HUES48 (cell line): ENCODE measurements at regions not wholly inside any gene's neighbourhood (a gene's known extent, or its start where the extent isn't known, plus 50 kb on each side); places are given as distances from the start of the nearest gene placed in this dataset.

Source experiments
- H3K27ac ChIP-seq: one replicate; pipeline ENCODE4 v1.7.0; 2013; ENCODE audit warnings: low read depth, low read length, inconsistent platforms
- H3K27me3 ChIP-seq: 2 replicates; pipeline ENCODE4 v1.6.1; 2013; ENCODE audit warnings: mild to moderate bottlenecking, low read length; ENCODE audit not compliant: control insufficient read depth, insufficient read depth
- H3K36me3 ChIP-seq: 2 replicates; pipeline ENCODE4 v1.6.1; 2013; ENCODE audit warnings: low read length; ENCODE audit not compliant: control insufficient read depth, insufficient read depth
- H3K4me1 ChIP-seq: 2 replicates; pipeline ENCODE4 v1.6.1; 2013; ENCODE audit warnings: mild to moderate bottlenecking, low read length; ENCODE audit not compliant: control insufficient read depth, insufficient read depth
- H3K4me3 ChIP-seq: 2 replicates; pipeline ENCODE4 v1.5.1; 2013; ENCODE audit warnings: mild to moderate bottlenecking, low read depth, low read length
- H3K9ac ChIP-seq: 2 replicates; pipeline ENCODE4 v1.6.1; 2013; ENCODE audit warnings: mild to moderate bottlenecking, low read depth, low read length, moderate library complexity
- H3K9me3 ChIP-seq: 2 replicates; pipeline ENCODE4 v1.6.1; 2013; ENCODE audit warnings: low read length; ENCODE audit not compliant: control insufficient read depth, insufficient read depth

- no peaks in the 10 kb centered on the region for H3K27me3 ChIP-seq
- no peaks in the 10 kb centered on the region for H3K36me3 ChIP-seq
- H3K9me3 ChIP-seq = no peaks in the 10 kb centered on the region
- H3K9ac ChIP-seq = no peak overlapping the region
- no peak overlapping the region for H3K4me3 ChIP-seq
- no peaks in the 10 kb centered on the region for H3K4me1 ChIP-seq
- H3K27ac ChIP-seq = no peak overlapping the region
Observed at GRCh38 chr3:74331711-74332110, 282.7 kb downstream of the CNTN3 start.

- Histone ChIP-seq H3K9ac (no peak overlapping the region), H3K27me3 (no peaks in the 10 kb centered on the region), H3K4me3 (no peak overlapping the region), H3K27ac (no peak overlapping the region), H3K36me3 (no peaks in the 10 kb centered on the region), H3K9me3 (no peaks in the 10 kb centered on the region), H3K4me1 (no peaks in the 10 kb centered on the region)
Observed at GRCh38 chr3:74329096-74329495, 285.4 kb downstream of the CNTN3 start.

GRCh38 chr3:74328435-74328834 lies 286.0 kb downstream of the CNTN3 start:
- H3K27ac ChIP-seq = no peak overlapping the region
- no peaks in the 10 kb centered on the region for H3K27me3 ChIP-seq
- no peak overlapping the region for H3K9ac ChIP-seq
- no peaks in the 10 kb centered on the region for H3K4me1 ChIP-seq
- no peaks in the 10 kb centered on the region for H3K9me3 ChIP-seq
- H3K4me3 ChIP-seq = no peak overlapping the region
- H3K36me3 ChIP-seq = no peaks in the 10 kb centered on the region

GRCh38 chr3:74315291-74315690 lies 299.2 kb downstream of the CNTN3 start:
- H3K9me3 ChIP-seq = peaks cover 12% of the 10 kb centered on the region
- H3K27ac ChIP-seq = no peak overlapping the region
- H3K4me3 ChIP-seq = no peak overlapping the region
- H3K9ac ChIP-seq = no peak overlapping the region
- no peaks in the 10 kb centered on the region for H3K4me1 ChIP-seq
- H3K27me3 ChIP-seq = no peaks in the 10 kb centered on the region
- H3K36me3 ChIP-seq = no peaks in the 10 kb centered on the region

GRCh38 chr3:74314696-74315095 lies 299.8 kb downstream of the CNTN3 start:
- no peaks in the 10 kb centered on the region for H3K36me3 ChIP-seq
- H3K4me1 ChIP-seq = no peaks in the 10 kb centered on the region
- no peak overlapping the region for H3K4me3 ChIP-seq
- H3K27me3 ChIP-seq = no peaks in the 10 kb centered on the region
- no peak overlapping the region for H3K27ac ChIP-seq
- H3K9ac ChIP-seq = no peak overlapping the region
- H3K9me3 ChIP-seq = peaks cover 12% of the 10 kb centered on the region

GRCh38 chr3:74309716-74310115 lies 304.7 kb downstream of the CNTN3 start:
- Histone ChIP-seq H3K36me3 (no peaks in the 10 kb centered on the region), H3K4me1 (no peaks in the 10 kb centered on the region), H3K9ac (no peak overlapping the region), H3K9me3 (no peaks in the 10 kb centered on the region), H3K4me3 (no peak overlapping the region), H3K27ac (no peak overlapping the region), H3K27me3 (no peaks in the 10 kb centered on the region)

GRCh38 chr3:74304424-74304823 lies 310.0 kb downstream of the CNTN3 start:
- Histone ChIP-seq H3K27me3 (no peaks in the 10 kb centered on the region), H3K36me3 (no peaks in the 10 kb centered on the region), H3K9me3 (no peaks in the 10 kb centered on the region), H3K4me1 (no peaks in the 10 kb centered on the region), H3K9ac (no peak overlapping the region), H3K4me3 (no peak overlapping the region), H3K27ac (no peak overlapping the region)

- Histone ChIP-seq H3K9me3 (no peaks in the 10 kb centered on the region), H3K4me1 (no peaks in the 10 kb centered on the region), H3K27me3 (no peaks in the 10 kb centered on the region), H3K9ac (no peak overlapping the region), H3K36me3 (no peaks in the 10 kb centered on the region), H3K4me3 (no peak overlapping the region), H3K27ac (no peak overlapping the region)
Observed at GRCh38 chr3:74303711-74304110, 310.7 kb downstream of the CNTN3 start.

GRCh38 chr3:74302969-74303368 lies 311.5 kb downstream of the CNTN3 start:
- Histone ChIP-seq H3K27me3 (no peaks in the 10 kb centered on the region), H3K27ac (no peak overlapping the region), H3K4me3 (no peak overlapping the region), H3K36me3 (no peaks in the 10 kb centered on the region), H3K4me1 (no peaks in the 10 kb centered on the region), H3K9me3 (no peaks in the 10 kb centered on the region), H3K9ac (no peak overlapping the region)

- Histone ChIP-seq H3K36me3 (no peaks in the 10 kb centered on the region), H3K9me3 (no peaks in the 10 kb centered on the region), H3K27ac (no peak overlapping the region), H3K27me3 (no peaks in the 10 kb centered on the region), H3K4me1 (no peaks in the 10 kb centered on the region), H3K9ac (no peak overlapping the region), H3K4me3 (no peak overlapping the region)
Observed at GRCh38 chr3:74302281-74302680, 312.2 kb downstream of the CNTN3 start.

GRCh38 chr3:74301056-74301455 lies 313.4 kb downstream of the CNTN3 start:
- H3K36me3 ChIP-seq = no peaks in the 10 kb centered on the region

GRCh38 chr3:74295479-74295878 lies 319.0 kb downstream of the CNTN3 start:
- no peak overlapping the region for H3K27ac ChIP-seq
- no peaks in the 10 kb centered on the region for H3K36me3 ChIP-seq
- 0 out of 2 replicates have a peak, but pooled peaks cover 5% of the 10 kb centered on the region for H3K4me1 ChIP-seq
- H3K9me3 ChIP-seq = no peaks in the 10 kb centered on the region
- H3K27me3 ChIP-seq = no peaks in the 10 kb centered on the region
- H3K4me3 ChIP-seq = no peak overlapping the region
- no peak overlapping the region for H3K9ac ChIP-seq

More at GRCh38 chr3:74301056-74301455, 313.4 kb downstream of the CNTN3 start:
- Histone ChIP-seq H3K9ac (no peak overlapping the region), H3K27ac (no peak overlapping the region), H3K4me3 (no peak overlapping the region), H3K9me3 (no peaks in the 10 kb centered on the region), H3K4me1 (no peaks in the 10 kb centered on the region), H3K27me3 (no peaks in the 10 kb centered on the region)
